ENCODE measurements at regions not wholly inside any gene's neighbourhood (a gene's known extent, or its start where the extent isn't known, plus 50 kb on each side); places are given as distances from the start of the nearest gene placed in this dataset.

DNA sequence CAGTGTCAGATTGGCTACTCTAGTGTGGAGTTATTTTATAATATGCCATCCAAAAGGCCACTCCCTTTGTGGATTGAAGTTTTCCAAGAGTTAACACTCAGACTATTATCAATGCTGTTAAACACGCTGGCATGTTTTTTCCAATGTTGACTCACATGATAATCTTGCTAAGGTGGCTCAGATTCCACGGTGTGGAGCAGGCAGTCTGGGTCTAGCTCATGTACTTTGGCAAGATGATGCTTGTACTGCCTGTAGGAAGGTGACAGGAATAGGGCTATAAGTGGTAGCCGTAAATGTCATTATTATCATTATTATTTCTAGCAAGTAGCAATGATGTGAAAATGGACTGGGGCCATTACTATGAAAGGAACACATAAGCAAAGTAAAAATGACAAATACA, 79.4 kb upstream of the TBX20 start:
- TF ChIP-seq CEBPB (IDR thresholded peaks at IDR 0.05) (no peak), TAF1 (IDR thresholded peaks at IDR 0.05; ENCODE audit: low read depth) (no peak), CREB1 (IDR thresholded peaks at IDR 0.05; ENCODE audit: low read depth) (no peak), TCF12 (IDR thresholded peaks at IDR 0.05; ENCODE audit: low read depth) (no peak), RAD21 (IDR thresholded peaks at IDR 0.05; ENCODE audit: low read depth) (no peak), MAX (IDR thresholded peaks at IDR 0.05) (no peak), NFIC (IDR thresholded peaks at IDR 0.05) (no peak), EGR1 (IDR thresholded peaks at IDR 0.05) (no peak)
- TF ChIP-seq, protein P1, sequence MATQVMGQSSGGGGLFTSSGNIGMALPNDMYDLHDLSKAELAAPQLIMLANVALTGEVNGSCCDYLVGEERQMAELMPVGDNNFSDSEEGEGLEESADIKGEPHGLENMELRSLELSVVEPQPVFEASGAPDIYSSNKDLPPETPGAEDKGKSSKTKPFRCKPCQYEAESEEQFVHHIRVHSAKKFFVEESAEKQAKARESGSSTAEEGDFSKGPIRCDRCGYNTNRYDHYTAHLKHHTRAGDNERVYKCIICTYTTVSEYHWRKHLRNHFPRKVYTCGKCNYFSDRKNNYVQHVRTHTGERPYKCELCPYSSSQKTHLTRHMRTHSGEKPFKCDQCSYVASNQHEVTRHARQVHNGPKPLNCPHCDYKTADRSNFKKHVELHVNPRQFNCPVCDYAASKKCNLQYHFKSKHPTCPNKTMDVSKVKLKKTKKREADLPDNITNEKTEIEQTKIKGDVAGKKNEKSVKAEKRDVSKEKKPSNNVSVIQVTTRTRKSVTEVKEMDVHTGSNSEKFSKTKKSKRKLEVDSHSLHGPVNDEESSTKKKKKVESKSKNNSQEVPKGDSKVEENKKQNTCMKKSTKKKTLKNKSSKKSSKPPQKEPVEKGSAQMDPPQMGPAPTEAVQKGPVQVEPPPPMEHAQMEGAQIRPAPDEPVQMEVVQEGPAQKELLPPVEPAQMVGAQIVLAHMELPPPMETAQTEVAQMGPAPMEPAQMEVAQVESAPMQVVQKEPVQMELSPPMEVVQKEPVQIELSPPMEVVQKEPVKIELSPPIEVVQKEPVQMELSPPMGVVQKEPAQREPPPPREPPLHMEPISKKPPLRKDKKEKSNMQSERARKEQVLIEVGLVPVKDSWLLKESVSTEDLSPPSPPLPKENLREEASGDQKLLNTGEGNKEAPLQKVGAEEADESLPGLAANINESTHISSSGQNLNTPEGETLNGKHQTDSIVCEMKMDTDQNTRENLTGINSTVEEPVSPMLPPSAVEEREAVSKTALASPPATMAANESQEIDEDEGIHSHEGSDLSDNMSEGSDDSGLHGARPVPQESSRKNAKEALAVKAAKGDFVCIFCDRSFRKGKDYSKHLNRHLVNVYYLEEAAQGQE (IDR thresholded peaks at IDR 0.05; ENCODE audit: low read depth): no peak
